ENCODE measurements at regions not wholly inside any gene's neighbourhood (a gene's known extent, or its start where the extent isn't known, plus 50 kb on each side); places are given as distances from the start of the nearest gene placed in this dataset.

DNA sequence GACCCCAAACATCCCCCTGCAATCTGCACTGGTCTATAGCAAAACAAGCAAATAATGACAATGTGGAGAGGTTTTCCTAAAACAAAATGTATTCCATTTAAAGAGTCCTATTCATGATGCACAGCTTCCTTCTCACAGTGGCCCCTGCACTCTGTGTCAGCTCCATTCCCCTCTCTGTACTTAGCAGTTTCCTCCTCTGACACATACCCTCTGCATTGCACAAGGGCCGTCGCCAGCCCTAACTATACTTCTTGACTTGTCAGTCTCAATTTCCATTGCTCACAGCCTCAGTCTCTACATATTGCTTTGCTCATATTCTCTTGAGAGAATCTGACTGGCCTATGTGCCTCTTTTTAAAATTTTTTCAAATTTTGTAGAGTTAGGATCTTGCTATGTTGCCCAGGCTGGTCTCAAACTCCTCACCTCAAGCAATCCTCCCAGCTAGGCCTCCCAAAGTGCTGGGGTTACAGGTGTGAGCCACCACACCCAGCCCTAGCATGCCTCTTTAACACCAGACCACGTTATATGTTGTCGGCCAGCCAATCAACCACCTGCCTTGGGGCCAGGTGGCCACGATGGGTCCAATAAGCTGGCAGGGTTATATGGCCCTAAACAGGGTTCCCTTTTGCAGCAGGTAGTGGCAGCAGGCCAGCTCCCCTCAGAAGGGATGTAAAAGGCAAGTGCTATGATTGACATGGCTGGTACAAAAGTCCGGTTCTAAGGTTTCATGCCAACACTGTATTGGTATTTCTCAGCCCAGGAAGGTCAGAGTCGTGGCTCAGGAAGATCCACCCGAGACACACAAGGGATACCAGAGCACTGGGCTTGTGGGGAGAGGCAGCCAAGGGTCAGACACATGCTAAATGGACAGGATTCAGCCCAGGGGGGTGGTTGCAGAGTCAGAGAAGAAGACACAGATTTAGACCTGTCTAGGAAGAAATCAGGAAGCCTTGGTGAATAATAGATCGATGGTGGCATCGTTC, 59.0 kb upstream of the SMAD3 start:
- no peak for DNase-seq (ENCODE audit: low spot score in 2 of 2)
- in situ Hi-C loops (cut with MboI; ENCODE audit: low sequenced_read_pairs) = no loop called here
- Histone ChIP-seq H3K4me3 (no peak overlapping the region), H3K27me3 (ENCODE audit: low read depth) (no peaks in the 10 kb centered on the region), H3K9me3 (no peaks in the 10 kb centered on the region), H3K4me1 (no peaks in the 10 kb centered on the region), H3K36me3 (replicated peaks) (no peaks in the 10 kb centered on the region)

DNA sequence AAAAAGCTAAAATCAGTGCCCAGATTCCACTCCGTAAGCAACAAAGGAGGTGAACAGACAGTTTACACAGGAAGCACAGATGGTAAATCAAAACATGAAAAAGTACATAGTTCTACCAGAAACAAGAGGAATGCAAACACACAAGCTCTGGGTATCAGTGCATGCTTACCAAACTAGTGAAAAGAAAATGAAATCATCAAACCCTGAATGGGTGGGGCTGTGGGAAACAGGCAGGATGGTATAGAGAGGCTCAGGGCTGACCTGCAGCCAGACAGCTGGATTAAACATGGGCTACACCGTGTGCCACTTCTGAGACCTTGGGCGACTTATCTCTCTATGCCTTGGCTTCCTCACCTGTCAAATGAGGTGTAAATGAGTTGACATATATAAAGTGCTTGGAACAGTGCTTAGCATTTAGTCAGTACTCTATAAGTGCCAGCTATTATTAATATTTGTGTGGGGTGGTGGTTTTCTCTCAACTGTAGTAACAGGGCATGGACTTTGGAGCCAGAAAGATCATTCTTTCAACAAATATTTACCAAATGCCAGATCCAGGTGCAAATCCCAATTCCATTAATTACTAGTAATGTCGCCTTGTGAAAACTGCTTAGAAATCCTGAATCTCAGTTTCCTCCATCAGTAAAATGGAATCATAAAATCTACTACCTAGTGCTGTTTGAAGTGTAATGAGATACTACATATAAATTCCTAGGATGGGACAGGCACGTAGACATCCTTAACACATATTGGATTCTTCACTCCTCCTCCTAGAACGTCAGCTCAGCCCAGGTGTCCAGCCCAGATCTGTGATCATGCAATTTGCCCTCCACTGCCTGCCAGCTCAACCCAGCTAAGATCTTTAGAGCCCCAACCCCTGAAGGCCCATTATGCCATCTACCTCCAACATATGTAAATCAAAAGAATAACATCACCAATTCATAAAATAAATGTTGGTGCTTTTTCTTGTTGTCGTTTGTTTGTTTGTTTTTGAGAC, 55.5 kb upstream of the SMAD3 start:
- Histone ChIP-seq H3K9me3 (no peaks in the 10 kb centered on the region), H3K36me3 (replicated peaks) (no peaks in the 10 kb centered on the region), H3K27me3 (ENCODE audit: low read depth) (no peaks in the 10 kb centered on the region), H3K4me1 (no peaks in the 10 kb centered on the region), H3K4me3 (no peak overlapping the region)
- in situ Hi-C loops (cut with MboI; ENCODE audit: low sequenced_read_pairs) = no loop called here
- DNase-seq (ENCODE audit: low spot score in 2 of 2) = no peak

DNA sequence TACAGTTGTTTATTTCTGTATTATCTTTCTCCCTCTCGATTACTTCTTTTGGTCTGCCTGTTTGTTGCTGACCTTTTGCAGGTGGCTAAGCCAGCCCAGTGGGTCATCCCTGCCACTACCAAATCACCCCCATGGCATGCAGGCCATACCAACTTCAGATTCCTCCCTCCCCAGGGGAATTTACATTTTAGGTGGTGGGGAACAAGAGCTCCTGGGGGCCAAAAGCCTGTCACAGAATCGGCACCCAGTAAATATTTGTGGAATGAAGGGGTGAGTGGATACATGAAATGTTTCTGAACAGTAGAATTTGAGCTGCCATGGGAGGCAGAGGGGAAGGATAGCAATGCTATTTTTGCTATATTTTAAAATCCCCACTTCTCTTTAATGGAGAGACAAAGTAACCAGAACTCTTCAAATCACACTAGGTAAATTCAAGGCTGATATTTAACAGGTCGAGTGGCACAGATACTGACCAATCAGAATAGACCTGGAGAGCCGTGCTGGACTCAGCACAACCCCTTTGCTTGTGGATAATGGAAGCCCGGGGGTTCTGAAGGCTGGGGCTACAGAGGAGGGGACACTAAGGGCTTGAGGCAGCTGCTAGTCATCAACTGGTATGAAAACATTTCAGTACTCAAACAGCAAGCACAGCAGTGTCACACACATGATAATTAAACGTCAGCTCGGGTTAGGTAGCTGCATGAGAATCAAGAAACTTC, 54.3 kb upstream of the SMAD3 start:
- no peaks in the 10 kb centered on the region for H3K9me3 ChIP-seq
- in situ Hi-C loops (cut with MboI; ENCODE audit: low sequenced_read_pairs) = no loop called here
- H3K4me1 ChIP-seq = no peaks in the 10 kb centered on the region
- H3K27me3 ChIP-seq (ENCODE audit: low read depth) = no peaks in the 10 kb centered on the region
- DNase-seq (ENCODE audit: low spot score in 2 of 2) = no peak
- H3K36me3 ChIP-seq (replicated peaks) = no peaks in the 10 kb centered on the region
- H3K4me3 ChIP-seq = no peak overlapping the region

DNA sequence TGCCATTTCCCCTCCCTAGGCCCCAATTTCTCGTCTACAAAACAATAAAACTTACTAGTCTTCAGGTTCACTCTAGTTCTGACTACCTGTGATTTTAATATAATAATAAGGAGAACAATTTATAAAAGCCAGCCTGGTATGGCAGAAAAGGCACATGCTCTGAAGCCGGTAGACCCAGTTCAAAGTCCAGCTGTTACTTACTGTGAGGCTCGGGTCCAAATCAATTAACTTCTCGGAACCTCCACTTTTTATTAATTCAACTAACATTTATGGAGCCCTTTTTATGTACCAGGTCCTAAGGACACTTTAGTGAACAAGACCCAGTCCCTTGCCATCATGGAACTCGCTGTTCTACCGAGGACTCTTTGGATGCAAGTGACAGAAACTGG, 53.8 kb upstream of the SMAD3 start:
- Histone ChIP-seq H3K27me3 (ENCODE audit: low read depth) (no peaks in the 10 kb centered on the region), H3K4me3 (no peak overlapping the region), H3K4me1 (no peaks in the 10 kb centered on the region), H3K36me3 (replicated peaks) (no peaks in the 10 kb centered on the region), H3K9me3 (no peaks in the 10 kb centered on the region)
- in situ Hi-C loops (cut with MboI; ENCODE audit: low sequenced_read_pairs) = no loop called here
- no peak for DNase-seq (ENCODE audit: low spot score in 2 of 2)

DNA sequence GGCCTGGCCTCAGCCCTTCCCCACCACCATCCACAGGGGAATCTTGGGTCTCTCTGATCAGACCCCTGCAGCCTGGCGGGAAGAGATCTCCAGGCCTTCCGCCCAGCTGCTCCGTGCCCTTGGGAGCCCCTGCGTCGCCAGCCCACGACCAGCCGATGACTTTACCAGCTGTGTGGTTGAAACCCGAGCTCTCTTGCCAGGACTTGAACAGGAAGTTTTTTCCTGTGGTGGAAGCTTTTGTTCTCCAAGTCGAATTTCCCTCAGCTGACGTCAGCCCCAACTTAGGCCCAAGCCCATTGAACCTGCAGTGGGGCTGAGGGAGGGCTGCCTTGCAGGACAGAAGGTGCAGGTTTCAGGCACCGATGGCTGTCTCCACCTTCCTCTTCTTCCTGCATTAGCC, 51.7 kb upstream of the SMAD3 start:
- H3K4me1 ChIP-seq = no peaks in the 10 kb centered on the region
- in situ Hi-C loops (cut with MboI; ENCODE audit: low sequenced_read_pairs) = no loop called here
- H3K9me3 ChIP-seq = no peaks in the 10 kb centered on the region
- H3K4me3 ChIP-seq = no peak overlapping the region
- H3K27me3 ChIP-seq (ENCODE audit: low read depth) = no peaks in the 10 kb centered on the region
- H3K36me3 ChIP-seq (replicated peaks) = no peaks in the 10 kb centered on the region
- no peak for DNase-seq (ENCODE audit: low spot score in 2 of 2)
